Neural progenitor cell (in vitro differentiated cells): ENCODE measurements at regions not wholly inside any gene's neighbourhood (a gene's known extent, or its start where the extent isn't known, plus 50 kb on each side); places are given as distances from the start of the nearest gene placed in this dataset.

Experiments
- EZH2 ChIP-seq: fragments of 200-600 bp; sonication (generic); IDR thresholded peaks from 2 replicates; pipeline ENCODE4 v1.6.1; 2017; ENCODE audit warnings: antibody characterized with exemption, mild to moderate bottlenecking, moderate library complexity
- TF ChIP-seq, protein P1 (sequence below): fragments of 200-600 bp; sonication (generic); IDR thresholded peaks from 2 replicates; pipeline ENCODE4 v1.5.1; 2017; ENCODE audit warnings: antibody characterized with exemption, mild to moderate bottlenecking

DNA sequence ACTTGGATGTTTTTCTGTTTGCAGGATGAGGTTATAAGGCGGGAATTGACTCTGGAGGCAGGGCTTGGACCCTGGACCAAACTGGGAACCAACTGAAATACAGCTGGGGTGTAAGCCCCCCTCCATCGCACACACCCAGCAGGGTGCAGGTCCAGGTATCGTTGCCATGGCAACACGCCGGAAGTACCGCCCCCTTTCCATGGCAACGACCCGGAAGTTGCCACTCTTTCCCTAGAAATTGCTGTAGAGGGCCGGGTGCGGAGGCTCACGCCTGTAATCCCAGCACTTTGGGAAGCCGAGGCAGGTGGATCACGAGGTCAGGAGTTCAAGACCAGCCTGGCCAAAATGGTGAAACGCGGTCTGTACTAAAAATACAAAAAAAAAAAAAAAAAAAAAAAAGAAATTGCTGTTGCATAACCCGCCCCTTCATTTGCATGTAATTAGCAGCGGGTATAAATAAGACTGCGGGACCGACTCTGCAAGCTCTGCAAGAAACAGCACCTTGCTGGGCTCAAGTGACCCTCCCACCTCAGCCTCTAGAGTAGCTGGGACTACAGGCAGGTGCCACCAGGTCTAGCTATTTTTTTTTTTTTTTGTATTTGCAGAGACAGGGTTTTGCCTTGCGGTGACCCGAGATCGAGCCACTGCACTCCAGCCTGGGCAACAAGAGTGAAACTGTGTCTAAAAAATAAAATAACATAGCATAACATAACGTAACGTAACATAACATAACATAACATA is 139.6 kb downstream of the CRLF2 start:
- TF ChIP-seq, protein P1, sequence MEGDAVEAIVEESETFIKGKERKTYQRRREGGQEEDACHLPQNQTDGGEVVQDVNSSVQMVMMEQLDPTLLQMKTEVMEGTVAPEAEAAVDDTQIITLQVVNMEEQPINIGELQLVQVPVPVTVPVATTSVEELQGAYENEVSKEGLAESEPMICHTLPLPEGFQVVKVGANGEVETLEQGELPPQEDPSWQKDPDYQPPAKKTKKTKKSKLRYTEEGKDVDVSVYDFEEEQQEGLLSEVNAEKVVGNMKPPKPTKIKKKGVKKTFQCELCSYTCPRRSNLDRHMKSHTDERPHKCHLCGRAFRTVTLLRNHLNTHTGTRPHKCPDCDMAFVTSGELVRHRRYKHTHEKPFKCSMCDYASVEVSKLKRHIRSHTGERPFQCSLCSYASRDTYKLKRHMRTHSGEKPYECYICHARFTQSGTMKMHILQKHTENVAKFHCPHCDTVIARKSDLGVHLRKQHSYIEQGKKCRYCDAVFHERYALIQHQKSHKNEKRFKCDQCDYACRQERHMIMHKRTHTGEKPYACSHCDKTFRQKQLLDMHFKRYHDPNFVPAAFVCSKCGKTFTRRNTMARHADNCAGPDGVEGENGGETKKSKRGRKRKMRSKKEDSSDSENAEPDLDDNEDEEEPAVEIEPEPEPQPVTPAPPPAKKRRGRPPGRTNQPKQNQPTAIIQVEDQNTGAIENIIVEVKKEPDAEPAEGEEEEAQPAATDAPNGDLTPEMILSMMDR = no peak
- TF ChIP-seq EZH2 = no peak
